ENCODE measurements at regions not wholly inside any gene's neighbourhood (a gene's known extent, or its start where the extent isn't known, plus 50 kb on each side); places are given as distances from the start of the nearest gene placed in this dataset.
"Not testable (repeated sequence)": the region's sequence is repeated elsewhere in the genome, so short reads cannot be mapped to it uniquely, and the experiment has no call there.

GRCh38 chr3:81182086-81182875 is 579.2 kb downstream of the GBE1 start:
- POLR2A ChIA-PET; H3K4me2 ChIP-seq (ENCODE audit: insufficient read depth, low read length); H3K9me1 ChIP-seq (ENCODE audit: control insufficient read depth, insufficient read depth, low read length); FAIRE-seq; H3K9me3 ChIP-seq (replicated peaks; ENCODE audit: control insufficient read depth, insufficient read depth, low read depth, low read length); H3K4me1 ChIP-seq (replicated peaks in 1 of 2; ENCODE audit: control insufficient read depth in 2 of 2, insufficient read depth in 2 of 2, low read length in 2 of 2); H3K79me2 ChIP-seq (ENCODE audit: control insufficient read depth, insufficient read depth, low read length); H3K4me3 ChIP-seq; DNase-seq (ENCODE audit: extremely low read depth in 1 of 4, low spot score in 3 of 4); intact Hi-C loops (cut with micrococcal nuclease); H4K20me1 ChIP-seq (replicated peaks; ENCODE audit: control insufficient read depth, insufficient read depth, low read length); CTCF ChIA-PET (ENCODE audit: low intra/inter-chr PET ratio); H3K27ac ChIP-seq (ENCODE audit: extremely low read depth, low read depth, low read length); H3K9ac ChIP-seq (ENCODE audit: insufficient read depth in 1 of 2, low read depth in 2 of 2, low read length in 2 of 2); H3K36me3 ChIP-seq (ENCODE audit: control insufficient read depth, insufficient read depth, low read length); ATAC-seq; in situ Hi-C loops (cut with MboI); H3K27me3 ChIP-seq (ENCODE audit: control insufficient read depth in 2 of 2, insufficient read depth in 2 of 2, low read length in 2 of 2); BruUV-seq (replicated peaks); H2AFZ ChIP-seq (ENCODE audit: low read depth, low read length): not testable (repeated sequence)
- 0% methylated on average over 9 of the region's 12 CpGs for WGBS (ENCODE audit: insufficient coverage, low coverage, missing lambda C conversion rate)

DNA sequence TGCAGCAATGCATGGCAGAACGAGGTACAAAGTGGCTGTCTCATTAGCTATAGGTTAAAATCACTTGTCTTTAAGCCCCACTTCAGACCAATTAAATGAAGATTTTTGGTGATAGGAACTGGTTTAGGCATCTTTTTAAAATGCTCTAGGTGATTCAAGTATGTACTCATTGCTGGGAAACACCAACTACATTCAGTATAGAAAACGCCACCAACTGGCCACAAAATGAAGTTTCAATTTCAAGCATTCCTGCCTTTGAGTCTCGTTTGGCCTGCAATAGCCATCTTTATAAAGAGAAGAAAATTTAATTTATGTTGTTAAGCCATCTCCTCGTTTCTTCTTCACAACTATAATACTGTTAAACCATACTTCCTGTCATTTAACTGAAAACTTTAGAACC is 587.9 kb downstream of the GBE1 start:
- intact Hi-C loops (cut with micrococcal nuclease) (no loop called here), in situ Hi-C loops (cut with MboI) (no loop called here)
- WGBS (ENCODE audit: insufficient coverage, low coverage, missing lambda C conversion rate), result 0% methylated on average over 4 of the region's 4 CpGs
- no peaks in the 10 kb centered on the region for H3K4me1 ChIP-seq (replicated peaks in 1 of 2; ENCODE audit: control insufficient read depth in 2 of 2, insufficient read depth in 2 of 2, low read length in 2 of 2)
- POLR2A ChIA-PET, result no interaction called here
- H3K9me3 ChIP-seq (replicated peaks; ENCODE audit: control insufficient read depth, insufficient read depth, low read depth, low read length), result no peaks in the 10 kb centered on the region
- ATAC-seq, result no peak
- FAIRE-seq, result no peak
- BruUV-seq (replicated peaks), result no TSS peak
- DNase-seq (ENCODE audit: extremely low read depth in 1 of 4, low spot score in 3 of 4), result no peak
- no peaks in the 10 kb centered on the region for H3K36me3 ChIP-seq (ENCODE audit: control insufficient read depth, insufficient read depth, low read length)
- H3K4me2 ChIP-seq (ENCODE audit: insufficient read depth, low read length), result no peak overlapping the region
- H3K27ac ChIP-seq (ENCODE audit: extremely low read depth, low read depth, low read length), result no peak overlapping the region
- CTCF ChIA-PET (ENCODE audit: low intra/inter-chr PET ratio), result no interaction called here
- H3K9ac ChIP-seq (ENCODE audit: insufficient read depth in 1 of 2, low read depth in 2 of 2, low read length in 2 of 2), result no peak overlapping the region
- no peaks in the 10 kb centered on the region for H3K9me1 ChIP-seq (ENCODE audit: control insufficient read depth, insufficient read depth, low read length)
- no peaks in the 10 kb centered on the region for H3K27me3 ChIP-seq (ENCODE audit: control insufficient read depth in 2 of 2, insufficient read depth in 2 of 2, low read length in 2 of 2)
- H3K4me3 ChIP-seq, result no peak overlapping the region
- no peaks in the 10 kb centered on the region for H4K20me1 ChIP-seq (replicated peaks; ENCODE audit: control insufficient read depth, insufficient read depth, low read length)
- no peak overlapping the region for H2AFZ ChIP-seq (ENCODE audit: low read depth, low read length)
- H3K79me2 ChIP-seq (ENCODE audit: control insufficient read depth, insufficient read depth, low read length), result no peaks in the 10 kb centered on the region
- TF ChIP-seq NFE2L1 (tag; IDR thresholded peaks at IDR 0.05; ENCODE audit: borderline replicate concordance, low read depth) (no peak), KDM1A (IDR thresholded peaks at IDR 0.05) (no peak), ZNF445 (CRISPR knock-in tag; IDR thresholded peaks at IDR 0.05; ENCODE audit: low read depth) (no peak), SMARCA4 (IDR thresholded peaks at IDR 0.05) (no peak), FOSL1 (tag; conservative IDR thresholded peaks at IDR 0.05) (no peak), CBX2 (IDR thresholded peaks at IDR 0.05; ENCODE audit: insufficient read depth, low read length, poor library complexity, severe bottlenecking) (no peak), EP300 (IDR thresholded peaks at IDR 0.05; ENCODE audit: low read length) (no peak), HDAC6 (IDR thresholded peaks at IDR 0.05; ENCODE audit: low read depth, low read length) (no peak), DIDO1 (tag; IDR thresholded peaks at IDR 0.05; ENCODE audit: low read depth) (no peak)
- TF ChIP-seq, protein P1, sequence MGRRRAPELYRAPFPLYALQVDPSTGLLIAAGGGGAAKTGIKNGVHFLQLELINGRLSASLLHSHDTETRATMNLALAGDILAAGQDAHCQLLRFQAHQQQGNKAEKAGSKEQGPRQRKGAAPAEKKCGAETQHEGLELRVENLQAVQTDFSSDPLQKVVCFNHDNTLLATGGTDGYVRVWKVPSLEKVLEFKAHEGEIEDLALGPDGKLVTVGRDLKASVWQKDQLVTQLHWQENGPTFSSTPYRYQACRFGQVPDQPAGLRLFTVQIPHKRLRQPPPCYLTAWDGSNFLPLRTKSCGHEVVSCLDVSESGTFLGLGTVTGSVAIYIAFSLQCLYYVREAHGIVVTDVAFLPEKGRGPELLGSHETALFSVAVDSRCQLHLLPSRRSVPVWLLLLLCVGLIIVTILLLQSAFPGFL (CRISPR knock-in tag; IDR thresholded peaks at IDR 0.05), result no peak
- TF ChIP-seq, protein P2, sequence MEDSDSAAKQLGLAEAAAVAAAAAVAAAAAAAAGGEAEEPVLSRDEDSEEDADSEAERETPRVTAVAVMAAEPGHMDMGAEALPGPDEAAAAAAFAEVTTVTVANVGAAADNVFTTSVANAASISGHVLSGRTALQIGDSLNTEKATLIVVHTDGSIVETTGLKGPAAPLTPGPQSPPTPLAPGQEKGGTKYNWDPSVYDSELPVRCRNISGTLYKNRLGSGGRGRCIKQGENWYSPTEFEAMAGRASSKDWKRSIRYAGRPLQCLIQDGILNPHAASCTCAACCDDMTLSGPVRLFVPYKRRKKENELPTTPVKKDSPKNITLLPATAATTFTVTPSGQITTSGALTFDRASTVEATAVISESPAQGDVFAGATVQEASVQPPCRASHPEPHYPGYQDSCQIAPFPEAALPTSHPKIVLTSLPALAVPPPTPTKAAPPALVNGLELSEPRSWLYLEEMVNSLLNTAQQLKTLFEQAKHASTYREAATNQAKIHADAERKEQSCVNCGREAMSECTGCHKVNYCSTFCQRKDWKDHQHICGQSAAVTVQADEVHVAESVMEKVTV (CRISPR knock-in tag; IDR thresholded peaks at IDR 0.05), result no peak

All from K562 (cell line).